NCI-H524 treated with DMSO at 0.1 percent for 48 hours (cell line): ENCODE measurements at regions not wholly inside any gene's neighbourhood (a gene's known extent, or its start where the extent isn't known, plus 50 kb on each side); places are given as distances from the start of the nearest gene placed in this dataset.

Experiments
- DNase-seq: peaks from one replicate; lab custom pipeline; 2025; lab: John Stamatoyannopoulos, UW

GRCh38 chr2:64402876-64403275, 51.1 kb upstream of the LGALSL start:
- DNase-seq, result no peak

GRCh38 chr2:64403426-64403825, 50.5 kb upstream of the LGALSL start:
- no peak for DNase-seq

GRCh38 chr2:64404002-64404731, 49.8 kb upstream of the LGALSL start:
- DNase-seq, result no peak
